GM23338 (cell line): ENCODE measurements at regions not wholly inside any gene's neighbourhood (a gene's known extent, or its start where the extent isn't known, plus 50 kb on each side); places are given as distances from the start of the nearest gene placed in this dataset.

Experiments
- ATAC-seq: fragments of 200-7000 bp; cut with Tn5 transposase; 3 replicates; pipeline ENCODE4 v1.9.1; 2020
- DNase-seq: peaks from one replicate; pipeline ENCODE4 v3.0.0-alpha.2; 2015; ENCODE audit warnings: low spot score
- H2AFZ ChIP-seq: fragments of 200-600 bp; sonication (generic); 2 replicates; pipeline ENCODE4 v1.8.0; 2016; ENCODE audit warnings: antibody characterized with exemption, mild to moderate bottlenecking, moderate library complexity
- H3F3A ChIP-seq: fragments of 200-600 bp; sonication (generic); replicated peaks from 2 replicates; pipeline ENCODE4 v1.8.0; 2017; ENCODE audit warnings: antibody characterized with exemption, mixed run types, low read depth
- H3K27ac ChIP-seq: fragments of 200-600 bp; sonication (generic); 2 replicates; pipeline ENCODE4 v1.6.1; 2016; ENCODE audit warnings: low read depth
- H3K27me3 ChIP-seq: fragments of 200-600 bp; sonication (generic); 2 replicates; pipeline ENCODE4 v1.8.0; 2016; ENCODE audit warnings: mild to moderate bottlenecking, mixed run types, moderate library complexity; ENCODE audit not compliant: insufficient read depth
- H3K36me3 ChIP-seq: fragments of 200-600 bp; sonication (generic); 2 replicates; pipeline ENCODE4 v1.8.0; 2016; ENCODE audit warnings: mild to moderate bottlenecking; ENCODE audit not compliant: insufficient read depth
- H3K4me1 ChIP-seq: fragments of 200-600 bp; sonication (generic); 2 replicates; pipeline ENCODE4 v1.8.0; 2016; ENCODE audit warnings: mild to moderate bottlenecking, moderate library complexity; ENCODE audit not compliant: insufficient read depth
- H3K4me2 ChIP-seq: fragments of 200-600 bp; sonication (generic); 2 replicates; pipeline ENCODE4 v1.7.1; 2017; ENCODE audit warnings: mixed run types
- H3K4me3 ChIP-seq: fragments of 200-600 bp; sonication (generic); 2 replicates; pipeline ENCODE4 v1.6.1; 2016; ENCODE audit warnings: mixed run types
- H3K79me2 ChIP-seq: fragments of 200-600 bp; sonication (generic); replicated peaks from 2 replicates; pipeline ENCODE4 v1.8.0; 2017; ENCODE audit warnings: mild to moderate bottlenecking; ENCODE audit not compliant: insufficient read depth
- H3K9me2 ChIP-seq: fragments of 200-600 bp; sonication (generic); 2 replicates; pipeline ENCODE4 v1.8.0; 2017; ENCODE audit not compliant: insufficient read depth
- H4K20me1 ChIP-seq: fragments of 200-600 bp; sonication (generic); replicated peaks from 2 replicates; pipeline ENCODE4 v1.8.0; 2017; ENCODE audit warnings: mild to moderate bottlenecking; ENCODE audit not compliant: insufficient read depth
- H3K27ac Mint-ChIP-seq: 2 replicates; pipeline ENCODE4 v1.8.0; 2020; ENCODE audit warnings: inconsistent platforms, mild to moderate bottlenecking, moderate library complexity, mixed read lengths
- H3K27me3 Mint-ChIP-seq: 3 replicates; pipeline ENCODE4 v1.8.0; 2022; ENCODE audit warnings: low read depth, mild to moderate bottlenecking, moderate library complexity, mixed read lengths, inconsistent platforms; ENCODE audit not compliant: insufficient read depth, poor library complexity
- H3K36me3 Mint-ChIP-seq: 3 replicates; pipeline ENCODE4 v1.8.0; 2021; ENCODE audit warnings: low read depth, mild to moderate bottlenecking, inconsistent platforms, moderate library complexity, mixed read lengths
- H3K4me1 Mint-ChIP-seq: 3 replicates; pipeline ENCODE4 v1.8.0; 2020; ENCODE audit warnings: mild to moderate bottlenecking, inconsistent platforms, mixed read lengths
- H3K4me3 Mint-ChIP-seq: 3 replicates; pipeline ENCODE4 v1.8.0; 2021; ENCODE audit warnings: moderate library complexity, mild to moderate bottlenecking, inconsistent platforms, mixed read lengths
- H3K9me3 Mint-ChIP-seq: 3 replicates; pipeline ENCODE4 v1.8.0; 2020; ENCODE audit warnings: moderate library complexity, mild to moderate bottlenecking, inconsistent platforms, mixed read lengths
- CREB1 ChIP-seq: fragments of 250-450 bp; sonication (Bioruptor Pico); IDR thresholded peaks from 2 replicates; pipeline ENCODE4 v1.5.0; 2020; ENCODE audit warnings: low read depth, mild to moderate bottlenecking, moderate library complexity
- EZH2 ChIP-seq: fragments of 200-600 bp; sonication (generic); IDR thresholded peaks from one replicate; pipeline ENCODE4 v1.8.0; 2017; ENCODE audit warnings: antibody characterized with exemption, mild to moderate bottlenecking, low read depth; ENCODE audit not compliant: unreplicated experiment
- EZH2phosphoT487 ChIP-seq: fragments of 200-600 bp; sonication (generic); IDR thresholded peaks from one replicate; pipeline ENCODE4 v1.8.1; 2018; ENCODE audit warnings: antibody characterized with exemption; ENCODE audit not compliant: unreplicated experiment
- JUNB ChIP-seq: IDR thresholded peaks from one replicate; pipeline ENCODE4 v1.6.1; 2016; ENCODE audit warnings: antibody characterized with exemption; ENCODE audit not compliant: unreplicated experiment
- NANOG ChIP-seq: IDR thresholded peaks from 2 replicates; pipeline ENCODE4 v1.6.1; 2016; ENCODE audit warnings: antibody characterized with exemption, borderline replicate concordance
- POLR2AphosphoS5 ChIP-seq: IDR thresholded peaks from 2 replicates; pipeline ENCODE4 v1.6.1; 2016; ENCODE audit warnings: antibody characterized with exemption, low read depth
- STAT1 ChIP-seq: IDR thresholded peaks from one replicate; pipeline ENCODE4 v1.6.1; 2016; ENCODE audit warnings: antibody characterized with exemption; ENCODE audit not compliant: unreplicated experiment
- ZNF114 ChIP-seq: fragments of 250-450 bp; sonication (Bioruptor Pico); IDR thresholded peaks from 2 replicates; pipeline ENCODE4 v1.5.0; 2020; ENCODE audit warnings: mild to moderate bottlenecking, moderate library complexity
- ZNF331 ChIP-seq: fragments of 250-450 bp; sonication (Bioruptor Pico); IDR thresholded peaks from 2 replicates; pipeline ENCODE4 v1.5.0; 2020; ENCODE audit warnings: low read depth, mild to moderate bottlenecking, moderate library complexity
- TF ChIP-seq, protein P1 (sequence below): IDR thresholded peaks from one replicate; pipeline ENCODE4 v1.6.1; 2018; ENCODE audit warnings: antibody characterized with exemption; ENCODE audit not compliant: unreplicated experiment
- TF ChIP-seq, protein P2 (sequence below): fragments of 250-450 bp; sonication (Bioruptor Pico); IDR thresholded peaks from 2 replicates; pipeline ENCODE4 v1.5.0; 2020; ENCODE audit warnings: mild to moderate bottlenecking, moderate library complexity
- TF ChIP-seq, protein P3 (sequence below): IDR thresholded peaks from 2 replicates; pipeline ENCODE4 v1.6.1; 2016; ENCODE audit warnings: antibody characterized with exemption
- TF ChIP-seq, protein P4 (sequence below), 2 experiments: fragments of 200-600 bp in 1 of 2; sonication (generic) in 1 of 2; conservative IDR thresholded peaks; 2 replicates each; pipeline versions ENCODE4 v1.5.1 to v1.6.1; 2016 to 2017; ENCODE audit warnings: antibody characterized with exemption in 2 of 2, low read depth in 2 of 2, mild to moderate bottlenecking in 2 of 2, moderate library complexity in 1 of 2

DNA sequence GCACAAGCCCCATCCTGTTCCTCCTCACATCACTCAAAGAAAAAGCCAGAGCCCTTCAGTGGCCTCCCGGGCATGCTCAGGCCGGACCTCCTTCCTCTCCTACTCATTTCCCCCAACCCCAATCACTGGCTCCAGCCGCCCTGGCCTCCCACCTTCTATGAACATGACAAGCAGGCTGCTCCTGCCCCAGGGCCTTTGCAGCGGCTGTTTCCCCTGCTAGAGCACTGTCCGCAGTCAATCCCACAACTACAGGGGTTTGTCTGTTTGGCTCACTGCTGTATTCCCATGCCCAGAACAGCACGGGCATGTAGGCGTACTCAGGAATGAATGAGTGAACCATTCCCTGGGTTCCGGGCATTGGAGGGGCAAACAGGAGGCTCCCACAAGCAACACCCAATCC, 139.8 kb upstream of the PRR20G start:
- H3K4me3 ChIP-seq: no peak overlapping the region
- H3K27me3 ChIP-seq: no peaks in the 10 kb centered on the region
- DNase-seq (no peak), ATAC-seq (no peak)
- H3K79me2 ChIP-seq: no peaks in the 10 kb centered on the region
- H3K4me1 ChIP-seq: peaks cover 7% of the 10 kb centered on the region; the same call in 1 of the 2 replicates
- H3K27ac ChIP-seq: no peak overlapping the region
- H3K9me3 Mint-ChIP-seq: no peaks in the 10 kb centered on the region
- no peaks in the 10 kb centered on the region for H3F3A ChIP-seq
- peaks cover 15% of the 10 kb centered on the region for H3K27me3 Mint-ChIP-seq
- no peak overlapping the region for H3K4me2 ChIP-seq
- no peaks in the 10 kb centered on the region for H3K36me3 ChIP-seq
- no peaks in the 10 kb centered on the region for H3K9me2 ChIP-seq
- TF ChIP-seq STAT1 (no peak), ZNF114 (no peak), JUNB (no peak), ZNF331 (CRISPR knock-in tag) (no peak), EZH2phosphoT487 (no peak), CREB1 (CRISPR knock-in tag) (no peak), EZH2 (no peak), POLR2AphosphoS5 (no peak), NANOG (no peak)
- TF ChIP-seq, protein P1, sequence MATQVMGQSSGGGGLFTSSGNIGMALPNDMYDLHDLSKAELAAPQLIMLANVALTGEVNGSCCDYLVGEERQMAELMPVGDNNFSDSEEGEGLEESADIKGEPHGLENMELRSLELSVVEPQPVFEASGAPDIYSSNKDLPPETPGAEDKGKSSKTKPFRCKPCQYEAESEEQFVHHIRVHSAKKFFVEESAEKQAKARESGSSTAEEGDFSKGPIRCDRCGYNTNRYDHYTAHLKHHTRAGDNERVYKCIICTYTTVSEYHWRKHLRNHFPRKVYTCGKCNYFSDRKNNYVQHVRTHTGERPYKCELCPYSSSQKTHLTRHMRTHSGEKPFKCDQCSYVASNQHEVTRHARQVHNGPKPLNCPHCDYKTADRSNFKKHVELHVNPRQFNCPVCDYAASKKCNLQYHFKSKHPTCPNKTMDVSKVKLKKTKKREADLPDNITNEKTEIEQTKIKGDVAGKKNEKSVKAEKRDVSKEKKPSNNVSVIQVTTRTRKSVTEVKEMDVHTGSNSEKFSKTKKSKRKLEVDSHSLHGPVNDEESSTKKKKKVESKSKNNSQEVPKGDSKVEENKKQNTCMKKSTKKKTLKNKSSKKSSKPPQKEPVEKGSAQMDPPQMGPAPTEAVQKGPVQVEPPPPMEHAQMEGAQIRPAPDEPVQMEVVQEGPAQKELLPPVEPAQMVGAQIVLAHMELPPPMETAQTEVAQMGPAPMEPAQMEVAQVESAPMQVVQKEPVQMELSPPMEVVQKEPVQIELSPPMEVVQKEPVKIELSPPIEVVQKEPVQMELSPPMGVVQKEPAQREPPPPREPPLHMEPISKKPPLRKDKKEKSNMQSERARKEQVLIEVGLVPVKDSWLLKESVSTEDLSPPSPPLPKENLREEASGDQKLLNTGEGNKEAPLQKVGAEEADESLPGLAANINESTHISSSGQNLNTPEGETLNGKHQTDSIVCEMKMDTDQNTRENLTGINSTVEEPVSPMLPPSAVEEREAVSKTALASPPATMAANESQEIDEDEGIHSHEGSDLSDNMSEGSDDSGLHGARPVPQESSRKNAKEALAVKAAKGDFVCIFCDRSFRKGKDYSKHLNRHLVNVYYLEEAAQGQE: no peak
- TF ChIP-seq, protein P2, sequence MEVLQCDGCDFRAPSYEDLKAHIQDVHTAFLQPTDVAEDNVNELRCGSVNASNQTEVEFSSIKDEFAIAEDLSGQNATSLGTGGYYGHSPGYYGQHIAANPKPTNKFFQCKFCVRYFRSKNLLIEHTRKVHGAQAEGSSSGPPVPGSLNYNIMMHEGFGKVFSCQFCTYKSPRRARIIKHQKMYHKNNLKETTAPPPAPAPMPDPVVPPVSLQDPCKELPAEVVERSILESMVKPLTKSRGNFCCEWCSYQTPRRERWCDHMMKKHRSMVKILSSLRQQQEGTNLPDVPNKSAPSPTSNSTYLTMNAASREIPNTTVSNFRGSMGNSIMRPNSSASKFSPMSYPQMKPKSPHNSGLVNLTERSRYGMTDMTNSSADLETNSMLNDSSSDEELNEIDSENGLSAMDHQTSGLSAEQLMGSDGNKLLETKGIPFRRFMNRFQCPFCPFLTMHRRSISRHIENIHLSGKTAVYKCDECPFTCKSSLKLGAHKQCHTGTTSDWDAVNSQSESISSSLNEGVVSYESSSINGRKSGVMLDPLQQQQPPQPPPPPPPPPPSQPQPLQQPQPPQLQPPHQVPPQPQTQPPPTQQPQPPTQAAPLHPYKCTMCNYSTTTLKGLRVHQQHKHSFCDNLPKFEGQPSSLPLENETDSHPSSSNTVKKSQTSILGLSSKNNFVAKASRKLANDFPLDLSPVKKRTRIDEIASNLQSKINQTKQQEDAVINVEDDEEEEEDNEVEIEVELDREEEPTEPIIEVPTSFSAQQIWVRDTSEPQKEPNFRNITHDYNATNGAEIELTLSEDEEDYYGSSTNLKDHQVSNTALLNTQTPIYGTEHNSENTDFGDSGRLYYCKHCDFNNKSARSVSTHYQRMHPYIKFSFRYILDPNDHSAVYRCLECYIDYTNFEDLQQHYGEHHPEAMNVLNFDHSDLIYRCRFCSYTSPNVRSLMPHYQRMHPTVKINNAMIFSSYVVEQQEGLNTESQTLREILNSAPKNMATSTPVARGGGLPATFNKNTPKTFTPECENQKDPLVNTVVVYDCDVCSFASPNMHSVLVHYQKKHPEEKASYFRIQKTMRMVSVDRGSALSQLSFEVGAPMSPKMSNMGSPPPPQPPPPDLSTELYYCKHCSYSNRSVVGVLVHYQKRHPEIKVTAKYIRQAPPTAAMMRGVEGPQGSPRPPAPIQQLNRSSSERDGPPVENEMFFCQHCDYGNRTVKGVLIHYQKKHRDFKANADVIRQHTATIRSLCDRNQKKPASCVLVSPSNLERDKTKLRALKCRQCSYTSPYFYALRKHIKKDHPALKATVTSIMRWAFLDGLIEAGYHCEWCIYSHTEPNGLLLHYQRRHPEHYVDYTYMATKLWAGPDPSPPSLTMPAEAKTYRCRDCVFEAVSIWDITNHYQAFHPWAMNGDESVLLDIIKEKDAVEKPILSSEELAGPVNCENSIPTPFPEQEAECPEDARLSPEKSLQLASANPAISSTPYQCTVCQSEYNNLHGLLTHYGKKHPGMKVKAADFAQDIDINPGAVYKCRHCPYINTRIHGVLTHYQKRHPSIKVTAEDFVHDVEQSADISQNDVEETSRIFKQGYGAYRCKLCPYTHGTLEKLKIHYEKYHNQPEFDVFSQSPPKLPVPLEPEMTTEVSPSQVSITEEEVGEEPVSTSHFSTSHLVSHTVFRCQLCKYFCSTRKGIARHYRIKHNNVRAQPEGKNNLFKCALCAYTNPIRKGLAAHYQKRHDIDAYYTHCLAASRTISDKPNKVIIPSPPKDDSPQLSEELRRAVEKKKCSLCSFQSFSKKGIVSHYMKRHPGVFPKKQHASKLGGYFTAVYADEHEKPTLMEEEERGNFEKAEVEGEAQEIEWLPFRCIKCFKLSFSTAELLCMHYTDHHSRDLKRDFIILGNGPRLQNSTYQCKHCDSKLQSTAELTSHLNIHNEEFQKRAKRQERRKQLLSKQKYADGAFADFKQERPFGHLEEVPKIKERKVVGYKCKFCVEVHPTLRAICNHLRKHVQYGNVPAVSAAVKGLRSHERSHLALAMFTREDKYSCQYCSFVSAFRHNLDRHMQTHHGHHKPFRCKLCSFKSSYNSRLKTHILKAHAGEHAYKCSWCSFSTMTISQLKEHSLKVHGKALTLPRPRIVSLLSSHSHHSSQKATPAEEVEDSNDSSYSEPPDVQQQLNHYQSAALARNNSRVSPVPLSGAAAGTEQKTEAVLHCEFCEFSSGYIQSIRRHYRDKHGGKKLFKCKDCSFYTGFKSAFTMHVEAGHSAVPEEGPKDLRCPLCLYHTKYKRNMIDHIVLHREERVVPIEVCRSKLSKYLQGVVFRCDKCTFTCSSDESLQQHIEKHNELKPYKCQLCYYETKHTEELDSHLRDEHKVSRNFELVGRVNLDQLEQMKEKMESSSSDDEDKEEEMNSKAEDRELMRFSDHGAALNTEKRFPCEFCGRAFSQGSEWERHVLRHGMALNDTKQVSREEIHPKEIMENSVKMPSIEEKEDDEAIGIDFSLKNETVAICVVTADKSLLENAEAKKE: no peak
- TF ChIP-seq, protein P3, sequence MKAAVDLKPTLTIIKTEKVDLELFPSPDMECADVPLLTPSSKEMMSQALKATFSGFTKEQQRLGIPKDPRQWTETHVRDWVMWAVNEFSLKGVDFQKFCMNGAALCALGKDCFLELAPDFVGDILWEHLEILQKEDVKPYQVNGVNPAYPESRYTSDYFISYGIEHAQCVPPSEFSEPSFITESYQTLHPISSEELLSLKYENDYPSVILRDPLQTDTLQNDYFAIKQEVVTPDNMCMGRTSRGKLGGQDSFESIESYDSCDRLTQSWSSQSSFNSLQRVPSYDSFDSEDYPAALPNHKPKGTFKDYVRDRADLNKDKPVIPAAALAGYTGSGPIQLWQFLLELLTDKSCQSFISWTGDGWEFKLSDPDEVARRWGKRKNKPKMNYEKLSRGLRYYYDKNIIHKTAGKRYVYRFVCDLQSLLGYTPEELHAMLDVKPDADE: no peak
- TF ChIP-seq, protein P4, sequence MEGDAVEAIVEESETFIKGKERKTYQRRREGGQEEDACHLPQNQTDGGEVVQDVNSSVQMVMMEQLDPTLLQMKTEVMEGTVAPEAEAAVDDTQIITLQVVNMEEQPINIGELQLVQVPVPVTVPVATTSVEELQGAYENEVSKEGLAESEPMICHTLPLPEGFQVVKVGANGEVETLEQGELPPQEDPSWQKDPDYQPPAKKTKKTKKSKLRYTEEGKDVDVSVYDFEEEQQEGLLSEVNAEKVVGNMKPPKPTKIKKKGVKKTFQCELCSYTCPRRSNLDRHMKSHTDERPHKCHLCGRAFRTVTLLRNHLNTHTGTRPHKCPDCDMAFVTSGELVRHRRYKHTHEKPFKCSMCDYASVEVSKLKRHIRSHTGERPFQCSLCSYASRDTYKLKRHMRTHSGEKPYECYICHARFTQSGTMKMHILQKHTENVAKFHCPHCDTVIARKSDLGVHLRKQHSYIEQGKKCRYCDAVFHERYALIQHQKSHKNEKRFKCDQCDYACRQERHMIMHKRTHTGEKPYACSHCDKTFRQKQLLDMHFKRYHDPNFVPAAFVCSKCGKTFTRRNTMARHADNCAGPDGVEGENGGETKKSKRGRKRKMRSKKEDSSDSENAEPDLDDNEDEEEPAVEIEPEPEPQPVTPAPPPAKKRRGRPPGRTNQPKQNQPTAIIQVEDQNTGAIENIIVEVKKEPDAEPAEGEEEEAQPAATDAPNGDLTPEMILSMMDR (conservative IDR thresholded peaks at IDR 0.05; ENCODE audit: low read depth in 2 of 2): no peak
- no peak overlapping the region for H2AFZ ChIP-seq
- H3K4me3 Mint-ChIP-seq: no peak overlapping the region
- H3K4me1 Mint-ChIP-seq: peaks cover 30% of the 10 kb centered on the region
- no peaks in the 10 kb centered on the region for H4K20me1 ChIP-seq
- no peak overlapping the region for H3K27ac Mint-ChIP-seq
- no peaks in the 10 kb centered on the region for H3K36me3 Mint-ChIP-seq
